Subcutaneous abdominal adipose tissue (tissue), 5 donors: ENCODE measurements at regions not wholly inside any gene's neighbourhood (a gene's known extent, or its start where the extent isn't known, plus 50 kb on each side); places are given as distances from the start of the nearest gene placed in this dataset.
"Not testable (repeated sequence)": the region's sequence is repeated elsewhere in the genome, so short reads cannot be mapped to it uniquely, and the experiment has no call there.

Source experiments
- H3K27ac ChIP-seq: one replicate; pipeline ENCODE4 v1.7.0; 2013; ENCODE audit warnings: low read depth, mild to moderate bottlenecking, inconsistent platforms, low read length, moderate library complexity
- H3K27me3 ChIP-seq, 5 donors: one replicate each; pipeline ENCODE4 v1.7.0; 2013; ENCODE audit warnings: low read length in 5 of 5, inconsistent platforms in 1 of 5; ENCODE audit not compliant: control insufficient read depth in 5 of 5, insufficient read depth in 4 of 5
- H3K36me3 ChIP-seq, 5 donors: one replicate each; pipeline ENCODE4 v1.7.0; 2013; ENCODE audit warnings: low read length in 5 of 5; ENCODE audit not compliant: control insufficient read depth in 5 of 5, insufficient read depth in 5 of 5
- H3K4me1 ChIP-seq, 5 donors: one replicate each; pipeline ENCODE4 v1.7.0; 2013; ENCODE audit warnings: low read length in 5 of 5, mild to moderate bottlenecking in 3 of 5, moderate library complexity in 1 of 5; ENCODE audit not compliant: control insufficient read depth in 5 of 5, insufficient read depth in 5 of 5
- H3K4me3 ChIP-seq, 5 donors: one replicate each; pipeline ENCODE4 v1.7.0; 2013; ENCODE audit warnings: low read length in 5 of 5, low read depth in 1 of 5
- H3K9ac ChIP-seq, 5 donors: one replicate each; pipeline ENCODE4 v1.7.0; 2013; ENCODE audit warnings: low read length in 5 of 5, mild to moderate bottlenecking in 4 of 5, moderate library complexity in 3 of 5
- H3K9me3 ChIP-seq, 5 donors: one replicate each; pipeline ENCODE4 v1.7.0; 2013; ENCODE audit warnings: low read length in 5 of 5; ENCODE audit not compliant: control insufficient read depth in 5 of 5
- donor health status: healthy.
- donor health status: healthy.
- donor health status: healthy.
- donor health status: healthy.
- donor health status: healthy.

DNA sequence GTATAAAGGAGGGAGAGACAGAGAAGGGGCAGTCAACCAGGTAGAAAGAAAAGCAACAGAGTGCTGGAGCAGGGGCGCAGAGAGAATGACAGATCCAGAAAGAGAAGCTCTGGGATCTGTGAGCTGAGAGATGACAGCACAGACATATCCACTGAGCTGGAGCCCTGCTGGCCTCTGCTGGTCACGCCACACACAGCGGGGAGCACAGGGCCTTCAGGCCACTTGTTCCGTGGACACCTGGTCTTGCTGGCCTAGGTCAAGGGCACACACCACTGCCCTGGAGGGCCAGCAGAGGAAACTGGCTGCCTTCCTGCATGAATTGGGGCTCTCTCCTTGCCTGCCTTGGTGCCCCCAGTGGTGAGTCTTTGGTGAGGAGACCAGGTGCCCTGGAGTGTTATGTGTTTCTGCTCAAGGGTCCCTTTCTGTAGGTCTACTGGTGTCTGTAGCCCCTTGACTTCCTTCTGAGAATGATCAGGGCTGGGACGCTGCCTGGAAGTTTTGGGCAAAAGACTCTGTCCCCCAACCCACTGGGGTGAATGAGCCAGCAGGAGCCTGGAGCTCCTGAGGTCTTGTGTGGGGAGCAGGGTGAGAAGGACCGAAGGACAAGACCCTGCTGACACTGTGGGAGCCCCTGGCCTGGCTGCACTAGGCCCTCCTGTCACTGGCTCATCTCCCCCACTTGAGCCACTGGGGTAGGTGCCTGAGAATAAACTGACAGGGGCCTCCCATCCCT, 59.2 kb upstream of the ADAMTS2 start:
- no peaks in the 10 kb centered on the region for H3K27me3 ChIP-seq
- peaks cover 4 to 22% (median 18%) of the 10 kb centered on the region in 5 donors for H3K4me1 ChIP-seq
- H3K9me3 ChIP-seq: peaks cover 0 to 11% (median 8%) of the 10 kb centered on the region in 5 donors
- H3K9ac ChIP-seq: no peak overlapping the region
- no peak overlapping the region for H3K4me3 ChIP-seq
- no peaks in the 10 kb centered on the region for H3K36me3 ChIP-seq
- no peak overlapping the region for H3K27ac ChIP-seq

DNA sequence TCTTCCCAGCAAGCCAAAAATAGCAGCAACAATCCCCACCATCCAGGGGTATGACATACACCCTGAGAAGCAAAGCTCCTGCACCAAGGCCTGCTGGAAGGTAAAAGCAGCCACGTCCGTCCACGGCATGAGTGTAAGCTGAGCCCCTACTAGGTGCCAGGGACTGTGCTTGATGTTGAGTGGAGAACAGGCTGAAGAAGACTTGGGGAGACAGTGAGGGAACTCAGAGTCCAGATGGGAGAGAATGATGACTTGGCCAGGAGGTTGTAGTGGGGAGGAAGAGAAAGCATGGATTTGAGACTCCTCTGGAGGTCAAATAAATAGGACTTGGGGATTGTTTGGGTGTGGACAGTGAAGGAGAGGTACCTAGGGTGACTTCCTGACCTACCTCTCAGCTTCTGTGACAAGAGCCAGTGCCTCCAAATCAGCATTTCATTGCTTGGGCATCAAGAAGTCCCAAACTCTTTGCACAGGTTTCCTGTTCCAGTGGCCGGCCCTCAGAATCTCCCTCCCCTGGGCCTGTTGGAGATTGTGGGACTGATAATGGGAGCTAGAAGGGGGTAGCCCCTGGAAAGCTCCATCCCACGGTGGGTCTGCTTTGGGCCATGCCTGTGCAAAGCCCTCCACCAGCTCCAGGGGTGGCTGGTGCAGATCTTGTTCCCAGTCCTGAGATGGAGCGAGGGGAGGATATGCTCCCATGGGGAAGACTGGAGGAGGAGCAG, 58.3 kb upstream of the ADAMTS2 start:
- no peak overlapping the region for H3K27ac ChIP-seq

DNA sequence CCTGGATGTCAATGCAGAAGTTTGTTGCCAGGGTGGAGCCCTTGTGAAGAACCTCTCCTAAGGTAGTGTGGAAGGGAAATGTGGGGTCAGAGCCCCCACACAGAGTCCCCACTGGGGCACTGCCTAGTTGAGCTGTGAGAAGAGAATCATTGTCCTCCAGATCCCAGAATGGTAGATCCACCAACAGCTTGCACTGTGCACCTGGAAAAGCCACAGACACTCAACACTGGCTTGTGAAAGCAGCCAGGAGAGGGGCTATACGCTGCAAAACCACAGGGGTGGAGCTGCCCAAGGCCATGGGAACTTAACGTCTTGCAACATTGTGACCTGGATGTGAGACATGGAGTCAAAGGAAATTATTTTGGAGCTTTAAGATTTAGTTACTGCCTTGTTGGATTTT, 55.2 kb upstream of the ADAMTS2 start:
- H3K4me3 ChIP-seq, H3K27ac ChIP-seq, H3K4me1 ChIP-seq, H3K36me3 ChIP-seq, H3K9ac ChIP-seq, H3K27me3 ChIP-seq: not testable (repeated sequence)
- peaks cover 0 to 18% (median 17%) of the 10 kb centered on the region in 5 donors for H3K9me3 ChIP-seq

More for the DNA sequence above, 58.3 kb upstream of the ADAMTS2 start:
- peaks cover 0 to 18% (median 17%) of the 10 kb centered on the region in 5 donors for H3K9me3 ChIP-seq
- H3K4me3 ChIP-seq: no peak overlapping the region
- no peaks in the 10 kb centered on the region for H3K36me3 ChIP-seq
- H3K27me3 ChIP-seq: no peaks in the 10 kb centered on the region
- H3K9ac ChIP-seq: no peak overlapping the region
- H3K4me1 ChIP-seq: peaks cover 4 to 22% (median 18%) of the 10 kb centered on the region in 5 donors

DNA sequence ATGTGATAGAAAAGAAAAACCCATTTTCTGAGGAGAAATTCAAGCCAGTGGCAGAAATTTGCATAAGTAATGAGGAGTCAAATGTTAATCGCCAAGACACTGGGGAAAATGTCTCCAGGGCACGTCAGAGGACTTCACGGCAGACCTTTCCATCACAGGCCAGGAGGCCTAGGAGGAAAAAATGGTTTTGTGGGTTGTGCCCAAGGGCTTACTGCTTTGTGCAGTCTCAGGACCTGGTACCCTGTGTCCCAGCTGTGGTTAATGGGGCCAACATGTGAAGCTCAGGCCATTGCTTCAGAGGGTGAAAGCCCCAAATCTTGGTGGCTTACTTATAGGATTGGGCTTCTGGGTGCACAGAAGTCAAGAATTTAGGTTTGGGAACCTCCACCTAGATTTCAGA, 54.8 kb upstream of the ADAMTS2 start:
- Histone ChIP-seq H3K9me3 (peaks cover 0 to 18% (median 17%) of the 10 kb centered on the region in 5 donors), H3K4me3 (no peak overlapping the region), H3K4me1 (no peaks in the 10 kb centered on the region), H3K27ac (no peak overlapping the region), H3K36me3 (no peaks in the 10 kb centered on the region), H3K27me3 (no peaks in the 10 kb centered on the region), H3K9ac (no peak overlapping the region)

DNA sequence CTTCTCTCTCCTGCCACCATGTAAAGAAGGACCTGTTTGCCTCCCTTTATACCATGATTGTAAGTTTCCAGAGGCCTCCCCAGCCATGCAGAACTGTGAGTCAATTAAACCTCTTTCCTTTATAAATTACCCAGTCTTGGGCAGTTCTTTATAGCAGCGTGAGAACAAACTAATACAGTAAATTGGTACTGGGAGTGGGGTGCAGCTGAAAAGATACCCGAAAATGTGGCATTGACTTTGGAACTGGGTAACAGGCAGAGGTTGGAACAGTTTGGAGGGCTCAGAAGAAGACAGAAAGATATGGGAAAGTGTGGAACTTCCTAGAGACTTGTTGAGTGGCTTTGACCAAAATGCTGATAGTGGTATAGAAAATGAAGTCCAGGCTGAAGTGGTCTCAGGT, 54.1 kb upstream of the ADAMTS2 start:
- H3K9ac ChIP-seq, H3K27ac ChIP-seq, H3K4me3 ChIP-seq, H3K36me3 ChIP-seq, H3K4me1 ChIP-seq, H3K27me3 ChIP-seq: not testable (repeated sequence)
- H3K9me3 ChIP-seq: peaks cover 0 to 18% (median 17%) of the 10 kb centered on the region in 5 donors

DNA sequence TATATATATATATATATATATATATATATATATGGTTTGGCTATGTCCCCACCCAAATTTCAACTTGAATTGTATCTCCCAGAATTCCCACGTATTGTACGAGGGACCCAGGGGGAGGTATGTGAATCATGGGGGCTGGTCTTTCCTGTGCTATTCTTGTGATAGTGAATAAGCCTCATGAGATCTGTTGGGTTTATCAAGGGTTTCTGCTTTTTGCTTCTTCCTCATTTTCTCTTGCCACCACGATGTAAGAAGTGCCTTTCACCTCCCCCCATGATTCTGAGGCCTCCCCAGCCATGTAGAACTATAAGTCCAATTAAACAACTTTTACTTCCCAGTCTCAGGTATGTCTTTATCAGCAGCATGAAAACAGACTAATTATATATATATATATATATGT, 52.3 kb upstream of the ADAMTS2 start:
- H3K27ac ChIP-seq: no peak overlapping the region
- H3K9ac ChIP-seq: no peak overlapping the region
- H3K36me3 ChIP-seq: no peaks in the 10 kb centered on the region
- no peak overlapping the region for H3K4me3 ChIP-seq
- peaks cover 5 to 26% (median 23%) of the 10 kb centered on the region in 5 donors for H3K9me3 ChIP-seq
- no peaks in the 10 kb centered on the region for H3K27me3 ChIP-seq
- no peaks in the 10 kb centered on the region for H3K4me1 ChIP-seq
